Skeletal muscle tissue (tissue), 3 donors: ENCODE measurements at regions not wholly inside any gene's neighbourhood (a gene's known extent, or its start where the extent isn't known, plus 50 kb on each side); places are given as distances from the start of the nearest gene placed in this dataset.

ENCODE experiments used
- H3K27ac ChIP-seq: one replicate; pipeline ENCODE4 v1.7.0; 2013; ENCODE audit warnings: mild to moderate bottlenecking, low read depth, low read length, inconsistent platforms
- H3K27me3 ChIP-seq, 3 donors: one replicate each; pipeline ENCODE4 v1.7.0; 2013; ENCODE audit warnings: low read length in 3 of 3; ENCODE audit not compliant: control insufficient read depth in 3 of 3, insufficient read depth in 3 of 3
- H3K36me3 ChIP-seq, 3 donors: one replicate each; pipeline ENCODE4 v1.7.0; 2013; ENCODE audit warnings: low read length in 3 of 3; ENCODE audit not compliant: control insufficient read depth in 3 of 3, insufficient read depth in 3 of 3
- H3K4me1 ChIP-seq, 3 donors: one replicate each; pipeline ENCODE4 v1.7.0; 2013; ENCODE audit warnings: low read length in 3 of 3, mild to moderate bottlenecking in 3 of 3; ENCODE audit not compliant: control insufficient read depth in 3 of 3, insufficient read depth in 3 of 3
- H3K4me3 ChIP-seq, 3 donors: one replicate each; pipeline ENCODE4 v1.7.0; 2013; ENCODE audit warnings: low read length in 3 of 3
- H3K9ac ChIP-seq, 3 donors: one replicate each; pipeline ENCODE4 v1.7.0; 2013; ENCODE audit warnings: low read length in 3 of 3, mild to moderate bottlenecking in 3 of 3, moderate library complexity in 2 of 3, low read depth in 1 of 3
- H3K9me3 ChIP-seq, 3 donors: one replicate each; pipeline ENCODE4 v1.7.0; 2013; ENCODE audit warnings: low read length in 3 of 3; ENCODE audit not compliant: control insufficient read depth in 3 of 3
- donor health status: Osteomylitis.

GRCh38 chr10:36251068-36251467, 609.0 kb upstream of the FZD8 start:
- H3K4me3 ChIP-seq, result no peak overlapping the region
- no peaks in the 10 kb centered on the region for H3K9me3 ChIP-seq
- no peak overlapping the region for H3K9ac ChIP-seq
- no peaks in the 10 kb centered on the region for H3K27me3 ChIP-seq
- H3K4me1 ChIP-seq, result no peaks in the 10 kb centered on the region
- H3K36me3 ChIP-seq, result no peaks in the 10 kb centered on the region
- H3K27ac ChIP-seq, result no peak overlapping the region

DNA sequence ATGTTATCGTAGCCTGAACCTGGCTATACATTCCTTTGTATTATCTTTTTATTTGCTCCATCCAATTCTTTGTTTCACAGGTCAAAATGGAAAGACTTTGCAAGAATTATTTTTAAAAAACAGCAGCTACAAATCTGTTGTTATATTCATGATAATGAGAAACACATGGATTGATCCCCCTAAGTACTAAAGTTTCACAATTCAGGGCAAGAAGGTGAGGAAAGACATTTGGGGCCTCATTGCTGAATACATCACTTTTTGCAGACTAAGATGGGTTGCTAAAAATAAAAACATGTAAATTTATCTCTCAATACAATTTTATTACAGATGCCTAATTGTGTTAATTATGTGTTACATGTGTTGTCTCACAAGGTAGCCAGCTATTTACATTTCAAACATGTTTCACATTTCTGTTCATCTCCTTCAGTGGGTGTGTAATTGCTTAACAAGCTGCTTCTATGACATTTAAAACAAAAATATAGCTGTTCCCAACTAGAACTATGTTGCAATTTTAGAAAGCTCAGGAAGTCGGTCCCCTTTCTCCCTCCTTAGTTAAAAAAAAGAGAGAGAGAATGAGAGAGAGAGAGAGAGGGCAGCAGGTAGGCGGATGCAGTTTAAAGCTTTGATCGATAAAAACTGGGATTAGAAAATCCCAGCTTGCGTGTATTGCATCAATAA, 606.3 kb upstream of the FZD8 start:
- Histone ChIP-seq H3K27me3 (no peaks in the 10 kb centered on the region), H3K4me1 (no peaks in the 10 kb centered on the region), H3K36me3 (no peaks in the 10 kb centered on the region), H3K9ac (no peak overlapping the region), H3K27ac (no peak overlapping the region), H3K9me3 (peaks cover 0 to 3% (median 0%) of the 10 kb centered on the region in 3 donors), H3K4me3 (no peak overlapping the region)

DNA sequence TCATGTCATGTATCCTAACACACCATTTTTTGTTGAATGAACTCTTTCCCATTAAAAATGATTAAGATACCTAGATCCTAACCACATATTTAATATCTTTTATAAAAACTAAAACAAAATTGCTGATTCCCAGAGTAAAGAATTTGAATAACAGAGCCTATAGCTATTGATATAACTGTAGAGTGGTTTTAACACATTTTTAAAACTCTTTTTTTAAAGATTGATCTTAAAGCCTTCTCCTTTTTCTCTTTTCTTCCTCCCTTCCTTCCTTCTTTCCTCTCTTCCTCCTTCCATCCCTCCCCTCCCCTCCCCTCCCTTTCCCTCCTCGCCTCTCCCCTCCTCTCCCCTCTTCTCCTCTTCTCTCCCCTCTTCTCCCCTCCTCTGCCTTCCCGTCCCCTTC, 605.4 kb upstream of the FZD8 start:
- Histone ChIP-seq H3K4me1 (no peaks in the 10 kb centered on the region), H3K27me3 (no peaks in the 10 kb centered on the region), H3K36me3 (no peaks in the 10 kb centered on the region), H3K27ac (no peak overlapping the region), H3K9me3 (peaks cover 0 to 3% (median 0%) of the 10 kb centered on the region in 3 donors), H3K9ac (no peak overlapping the region), H3K4me3 (no peak overlapping the region)

DNA sequence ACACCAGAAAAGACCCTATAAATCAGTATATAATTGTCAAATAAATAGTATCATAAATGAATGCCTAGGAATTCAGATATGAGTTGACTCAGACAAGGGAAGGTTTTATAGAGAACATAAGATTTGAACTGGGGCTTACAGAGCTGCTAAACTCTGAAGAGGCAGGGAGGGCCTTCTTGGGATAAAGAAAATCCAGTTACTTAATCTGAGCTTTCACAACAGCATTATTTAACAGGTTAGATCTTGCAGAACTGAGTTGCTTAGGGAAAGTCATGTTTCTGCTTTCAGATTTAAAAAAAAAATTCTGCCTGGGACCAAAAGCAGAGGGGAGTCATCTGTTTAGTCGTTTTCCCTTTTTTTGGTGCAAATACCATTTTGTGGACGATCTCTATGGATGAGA, 594.8 kb upstream of the FZD8 start:
- H3K4me3 ChIP-seq, result no peak overlapping the region
- no peak overlapping the region for H3K9ac ChIP-seq
- no peaks in the 10 kb centered on the region for H3K9me3 ChIP-seq
- H3K27me3 ChIP-seq, result no peaks in the 10 kb centered on the region
- no peaks in the 10 kb centered on the region for H3K36me3 ChIP-seq
- no peak overlapping the region for H3K27ac ChIP-seq
- H3K4me1 ChIP-seq, result no peaks in the 10 kb centered on the region

- Histone ChIP-seq H3K27ac (no peak overlapping the region), H3K27me3 (no peaks in the 10 kb centered on the region)
These were observed 594.2 kb upstream of the FZD8 start for GRCh38 chr10:36236341-36236740.

GRCh38 chr10:36232935-36233334, 590.8 kb upstream of the FZD8 start:
- no peaks in the 10 kb centered on the region for H3K9me3 ChIP-seq
- H3K4me3 ChIP-seq, result no peak overlapping the region

More at GRCh38 chr10:36236341-36236740, 594.2 kb upstream of the FZD8 start:
- no peaks in the 10 kb centered on the region for H3K9me3 ChIP-seq
- no peak overlapping the region for H3K9ac ChIP-seq
- no peaks in the 10 kb centered on the region for H3K36me3 ChIP-seq
- no peak overlapping the region for H3K4me3 ChIP-seq
- H3K4me1 ChIP-seq, result no peaks in the 10 kb centered on the region

GRCh38 chr10:36224431-36224985, 582.4 kb upstream of the FZD8 start:
- H3K27me3 ChIP-seq, result no peaks in the 10 kb centered on the region
- no peak overlapping the region for H3K4me3 ChIP-seq
- H3K4me1 ChIP-seq, result no peaks in the 10 kb centered on the region
- H3K9ac ChIP-seq, result no peak overlapping the region
- H3K27ac ChIP-seq, result no peak overlapping the region
- H3K36me3 ChIP-seq, result no peaks in the 10 kb centered on the region
- no peaks in the 10 kb centered on the region for H3K9me3 ChIP-seq

More at GRCh38 chr10:36232935-36233334, 590.8 kb upstream of the FZD8 start:
- no peaks in the 10 kb centered on the region for H3K4me1 ChIP-seq
- no peaks in the 10 kb centered on the region for H3K27me3 ChIP-seq
- H3K9ac ChIP-seq, result no peak overlapping the region
- no peaks in the 10 kb centered on the region for H3K36me3 ChIP-seq
- H3K27ac ChIP-seq, result no peak overlapping the region

DNA sequence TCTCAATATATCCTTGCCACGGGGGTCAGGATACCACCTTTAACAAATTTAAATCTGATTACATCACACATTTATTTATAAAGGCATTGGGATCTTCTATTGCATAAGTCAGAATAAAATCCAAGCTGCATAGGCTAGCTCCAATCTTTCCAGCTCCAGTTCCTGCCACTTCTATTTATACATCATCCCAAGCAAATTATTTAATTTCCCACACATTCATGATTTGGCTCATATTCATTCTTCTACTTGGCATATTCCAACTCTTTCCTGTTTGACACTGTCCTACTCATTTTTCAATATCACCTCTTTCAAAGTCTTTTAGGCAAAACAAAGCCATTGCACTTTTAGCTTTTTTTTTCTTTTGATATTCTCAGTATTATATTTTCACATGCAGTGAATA, 579.0 kb upstream of the FZD8 start:
- no peaks in the 10 kb centered on the region for H3K4me1 ChIP-seq
- no peak overlapping the region for H3K27ac ChIP-seq
- H3K9ac ChIP-seq, result no peak overlapping the region
- no peaks in the 10 kb centered on the region for H3K36me3 ChIP-seq
- no peaks in the 10 kb centered on the region for H3K9me3 ChIP-seq
- H3K4me3 ChIP-seq, result no peak overlapping the region
- H3K27me3 ChIP-seq, result no peaks in the 10 kb centered on the region

- Histone ChIP-seq H3K4me1 (no peaks in the 10 kb centered on the region), H3K9me3 (no peaks in the 10 kb centered on the region), H3K27me3 (no peaks in the 10 kb centered on the region), H3K9ac (no peak overlapping the region), H3K27ac (no peak overlapping the region), H3K4me3 (no peak overlapping the region), H3K36me3 (no peaks in the 10 kb centered on the region)
These were observed 578.1 kb upstream of the FZD8 start for GRCh38 chr10:36220151-36220550.

GRCh38 chr10:36211856-36212255, 569.8 kb upstream of the FZD8 start:
- Histone ChIP-seq H3K27me3 (no peaks in the 10 kb centered on the region), H3K36me3 (no peaks in the 10 kb centered on the region), H3K27ac (no peak overlapping the region), H3K4me3 (no peak overlapping the region), H3K4me1 (no peaks in the 10 kb centered on the region), H3K9me3 (no peaks in the 10 kb centered on the region), H3K9ac (no peak overlapping the region)
